ENCODE measurements at regions not wholly inside any gene's neighbourhood (a gene's known extent, or its start where the extent isn't known, plus 50 kb on each side); places are given as distances from the start of the nearest gene placed in this dataset.

DNA sequence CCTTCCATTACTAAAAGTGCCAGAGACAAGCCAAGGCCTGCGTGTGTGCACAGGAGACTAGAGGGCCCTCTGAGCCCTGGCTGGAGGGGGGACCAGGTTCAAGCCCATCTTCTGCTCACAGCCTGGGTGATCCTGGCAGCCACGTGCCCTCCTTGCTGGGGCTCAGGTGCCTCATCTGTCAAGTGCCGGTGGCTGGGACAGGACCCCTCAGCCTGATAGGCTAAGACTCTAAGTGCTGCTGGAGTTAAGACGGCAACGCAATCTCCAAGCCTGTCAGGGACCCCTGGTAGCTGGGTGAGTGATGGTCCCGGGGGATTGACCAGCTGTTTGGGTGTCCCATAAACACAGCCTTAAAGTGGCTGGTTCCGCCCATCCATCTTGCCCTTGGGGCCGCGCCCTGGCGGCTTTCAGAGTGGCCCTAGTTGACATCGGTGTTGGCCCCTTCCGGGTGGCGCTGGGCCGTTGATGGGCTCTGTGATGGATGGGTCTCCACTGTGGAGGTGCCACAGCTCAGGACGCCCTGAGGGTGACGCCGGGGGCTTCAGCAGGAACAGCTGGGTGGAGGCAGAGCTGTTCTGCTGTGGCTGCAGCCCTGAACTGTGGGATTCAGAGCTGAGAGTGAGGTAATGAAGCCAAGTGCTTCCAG is 136.2 kb downstream of the BARX1 start:
- H3K9me3 Mint-ChIP-seq (ENCODE audit: unreplicated experiment), result no peaks in the 10 kb centered on the region
- H3K4me1 Mint-ChIP-seq (ENCODE audit: insufficient read depth, unreplicated experiment), result no peaks in the 10 kb centered on the region
- no peak overlapping the region for H3K27ac Mint-ChIP-seq (ENCODE audit: low read depth, unreplicated experiment)
- DNase-seq (ENCODE audit: unreplicated experiment), result no peak
- no peaks in the 10 kb centered on the region for H3K36me3 Mint-ChIP-seq (ENCODE audit: insufficient read depth, unreplicated experiment)
- POLR2A ChIA-PET, result no interaction called here
- TF ChIP-seq CTCF (IDR thresholded peaks at IDR 0.05; ENCODE audit: unreplicated experiment), result no peak
- BruUV-seq (replicated peaks), result no TSS peak
- no peak overlapping the region for H3K4me3 Mint-ChIP-seq (ENCODE audit: unreplicated experiment)
- intact Hi-C loops (cut with micrococcal nuclease), result no loop called here
- peaks cover 39% of the 10 kb centered on the region for H3K27me3 Mint-ChIP-seq (ENCODE audit: insufficient read depth, unreplicated experiment)
- CTCF ChIA-PET, result no interaction called here

DNA sequence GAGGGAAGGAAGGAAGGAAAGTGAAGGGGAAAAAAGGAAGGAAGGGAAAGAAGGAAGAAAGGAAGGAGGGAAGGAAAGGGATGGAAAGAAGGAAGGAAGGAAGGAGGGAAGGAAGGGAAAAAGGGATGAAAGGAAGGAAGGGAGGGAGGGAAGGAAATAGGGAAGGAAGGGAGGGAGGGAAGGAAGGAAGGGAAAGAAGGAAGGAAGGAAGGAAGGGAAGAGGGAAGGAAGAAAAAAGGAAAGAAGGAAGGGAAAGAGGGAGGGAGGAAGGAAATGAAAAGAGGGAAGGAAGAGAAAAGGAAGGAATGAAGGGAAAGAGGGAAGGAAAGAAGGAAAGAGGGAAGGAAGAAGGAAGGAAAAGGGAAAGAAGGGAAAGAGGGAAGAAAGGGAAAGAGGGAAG is 136.9 kb downstream of the BARX1 start:
- ChIA-PET CTCF (no interaction called here), POLR2A (no interaction called here)
- TF ChIP-seq CTCF (IDR thresholded peaks at IDR 0.05; ENCODE audit: unreplicated experiment), result no peak
- Mint-ChIP-seq H3K4me3 (ENCODE audit: unreplicated experiment) (no peak overlapping the region), H3K27me3 (ENCODE audit: insufficient read depth, unreplicated experiment) (peaks cover 39% of the 10 kb centered on the region), H3K4me1 (ENCODE audit: insufficient read depth, unreplicated experiment) (no peaks in the 10 kb centered on the region), H3K36me3 (ENCODE audit: insufficient read depth, unreplicated experiment) (no peaks in the 10 kb centered on the region), H3K9me3 (ENCODE audit: unreplicated experiment) (no peaks in the 10 kb centered on the region), H3K27ac (ENCODE audit: low read depth, unreplicated experiment) (no peak overlapping the region)
- BruUV-seq (replicated peaks), result no TSS peak
- intact Hi-C loops (cut with micrococcal nuclease), result no loop called here
- DNase-seq (ENCODE audit: unreplicated experiment), result no peak

GRCh38 chr9:93815677-93816076 is 139.5 kb downstream of the BARX1 start:
- ChIA-PET CTCF (interaction anchor here (0.6 to 1.9 kb wide), 4 partner anchors 9 to 148 kb away, joined by 3 to 6 read pairs (median 3); no protein-coding TSS in a partner anchor), POLR2A (no interaction called here)
- DNase-seq (ENCODE audit: unreplicated experiment), result no peak
- H3K4me3 Mint-ChIP-seq (ENCODE audit: unreplicated experiment), result no peak overlapping the region
- intact Hi-C loops (cut with micrococcal nuclease), result no loop called here
- peaks cover 21% of the 10 kb centered on the region for H3K27me3 Mint-ChIP-seq (ENCODE audit: insufficient read depth, unreplicated experiment)
- BruUV-seq (replicated peaks), result no TSS peak
- H3K36me3 Mint-ChIP-seq (ENCODE audit: insufficient read depth, unreplicated experiment), result no peaks in the 10 kb centered on the region
- no peaks in the 10 kb centered on the region for H3K9me3 Mint-ChIP-seq (ENCODE audit: unreplicated experiment)
- TF ChIP-seq CTCF (IDR thresholded peaks at IDR 0.05; ENCODE audit: unreplicated experiment), result no peak
- H3K27ac Mint-ChIP-seq (ENCODE audit: low read depth, unreplicated experiment), result no peak overlapping the region
- no peaks in the 10 kb centered on the region for H3K4me1 Mint-ChIP-seq (ENCODE audit: insufficient read depth, unreplicated experiment)

- intact Hi-C loops (cut with micrococcal nuclease), result no loop called here
- no peak for TF ChIP-seq CTCF (IDR thresholded peaks at IDR 0.05; ENCODE audit: unreplicated experiment)
- POLR2A ChIA-PET, result no interaction called here
- no peak for DNase-seq (ENCODE audit: unreplicated experiment)
- Mint-ChIP-seq H3K4me3 (ENCODE audit: unreplicated experiment) (no peak overlapping the region), H3K27me3 (ENCODE audit: insufficient read depth, unreplicated experiment) (peaks cover 21% of the 10 kb centered on the region), H3K4me1 (ENCODE audit: insufficient read depth, unreplicated experiment) (no peaks in the 10 kb centered on the region), H3K36me3 (ENCODE audit: insufficient read depth, unreplicated experiment) (no peaks in the 10 kb centered on the region), H3K27ac (ENCODE audit: low read depth, unreplicated experiment) (no peak overlapping the region), H3K9me3 (ENCODE audit: unreplicated experiment) (no peaks in the 10 kb centered on the region)
- CTCF ChIA-PET, result interaction anchor here (0.6 to 1.0 kb wide), 2 partner anchors 8 to 10 kb away, joined by 3 read pairs; no protein-coding TSS in a partner anchor
- no TSS peak for BruUV-seq (replicated peaks)
These were observed 140.0 kb downstream of the BARX1 start for GRCh38 chr9:93815135-93815534.

Measured in MCF 10A (cell line).